HG02852 (cell line): ENCODE measurements at regions not wholly inside any gene's neighbourhood (a gene's known extent, or its start where the extent isn't known, plus 50 kb on each side); places are given as distances from the start of the nearest gene placed in this dataset.

Experiments
- ATAC-seq: cut with Tn5 transposase; IDR thresholded peaks from one replicate; pipeline ENCODE4 v1.9.1; 2021; ENCODE audit warnings: mild to moderate bottlenecking, moderate library complexity; ENCODE audit not compliant: unreplicated experiment

GRCh38 chr7:19463581-19463980 lies 245.3 kb downstream of the POLR1F start:
- no peak for ATAC-seq

- no peak for ATAC-seq
Observed at GRCh38 chr7:19455623-19456022, 253.2 kb downstream of the POLR1F start.

GRCh38 chr7:19448091-19448490 lies 260.7 kb downstream of the POLR1F start:
- ATAC-seq = no peak

- no peak for ATAC-seq
Observed at GRCh38 chr7:19442016-19442785, 266.6 kb downstream of the POLR1F start.

- no peak for ATAC-seq
Observed at GRCh38 chr7:19439517-19439916, 269.3 kb downstream of the POLR1F start.

- ATAC-seq = no peak
Observed at GRCh38 chr7:19437446-19437845, 271.4 kb downstream of the POLR1F start.

GRCh38 chr7:19427944-19428343 lies 280.9 kb downstream of the POLR1F start:
- no peak for ATAC-seq

- ATAC-seq = no peak
Observed at GRCh38 chr7:19421861-19422260, 276.6 kb upstream of the FERD3L start.

- no peak for ATAC-seq
Observed at GRCh38 chr7:19417231-19417630, 272.0 kb upstream of the FERD3L start.

GRCh38 chr7:19415123-19415522 lies 269.9 kb upstream of the FERD3L start:
- no peak for ATAC-seq

- ATAC-seq = no peak
Observed at GRCh38 chr7:19413443-19413965, 268.3 kb upstream of the FERD3L start.

GRCh38 chr7:19410691-19411090 lies 265.5 kb upstream of the FERD3L start:
- ATAC-seq = no peak

GRCh38 chr7:19410106-19410505 lies 264.9 kb upstream of the FERD3L start:
- ATAC-seq = no peak

- no peak for ATAC-seq
Observed at GRCh38 chr7:19408706-19409220, 263.5 kb upstream of the FERD3L start.

- ATAC-seq = no peak
Observed at GRCh38 chr7:19407270-19407669, 262.0 kb upstream of the FERD3L start.

GRCh38 chr7:19405541-19405940 lies 260.3 kb upstream of the FERD3L start:
- no peak for ATAC-seq

- no peak for ATAC-seq
Observed at GRCh38 chr7:19404912-19405329, 259.7 kb upstream of the FERD3L start.

GRCh38 chr7:19403691-19404090 lies 258.5 kb upstream of the FERD3L start:
- no peak for ATAC-seq

- no peak for ATAC-seq
Observed at GRCh38 chr7:19401461-19401860, 256.2 kb upstream of the FERD3L start.

GRCh38 chr7:19400758-19401254 lies 255.6 kb upstream of the FERD3L start:
- no peak for ATAC-seq

GRCh38 chr7:19397911-19398310 lies 252.7 kb upstream of the FERD3L start:
- peak; percentile 64 for ATAC-seq

GRCh38 chr7:19392246-19392645 lies 247.0 kb upstream of the FERD3L start:
- ATAC-seq = no peak
